KMS-11 (cell line): ENCODE measurements at regions not wholly inside any gene's neighbourhood (a gene's known extent, or its start where the extent isn't known, plus 50 kb on each side); places are given as distances from the start of the nearest gene placed in this dataset.
"Not testable (repeated sequence)": the region's sequence is repeated elsewhere in the genome, so short reads cannot be mapped to it uniquely, and the experiment has no call there.

ENCODE experiments used
- H2AFZ ChIP-seq: fragments of 200-600 bp; sonication (generic); 2 replicates; pipeline ENCODE4 v1.6.1; 2016; ENCODE audit warnings: antibody characterized with exemption, mixed run types, low read depth
- H3K27ac ChIP-seq: fragments of 200-600 bp; sonication (generic); 2 replicates; pipeline ENCODE4 v1.6.1; 2016; ENCODE audit warnings: mild to moderate bottlenecking, mixed run types
- H3K27me3 ChIP-seq: fragments of 200-600 bp; sonication (generic); 2 replicates; pipeline ENCODE4 v1.6.1; 2017; ENCODE audit warnings: mild to moderate bottlenecking, low read depth, mixed run types, moderate library complexity; ENCODE audit not compliant: insufficient read depth
- H3K36me3 ChIP-seq: fragments of 200-600 bp; sonication (generic); 2 replicates; pipeline ENCODE4 v1.6.1; 2017; ENCODE audit warnings: mild to moderate bottlenecking, mixed run types; ENCODE audit not compliant: insufficient read depth
- H3K4me1 ChIP-seq: fragments of 200-600 bp; sonication (generic); 2 replicates; pipeline ENCODE4 v1.6.1; 2016; ENCODE audit warnings: mild to moderate bottlenecking, low read depth, mixed run types; ENCODE audit not compliant: poor library complexity, severe bottlenecking
- H3K4me2 ChIP-seq: fragments of 200-600 bp; sonication (generic); 2 replicates; pipeline ENCODE4 v1.7.0; 2016; ENCODE audit warnings: mild to moderate bottlenecking, mixed run types
- H3K4me3 ChIP-seq: fragments of 200-600 bp; sonication (generic); IDR thresholded peaks from 2 replicates; pipeline ENCODE4 v1.6.1; 2017; ENCODE audit warnings: low read depth, low read length, mixed read lengths; ENCODE audit not compliant: insufficient read depth
- H3K79me2 ChIP-seq: fragments of 200-600 bp; sonication (generic); 2 replicates; pipeline ENCODE4 v1.6.1; 2016; ENCODE audit warnings: low read depth, mixed run types; ENCODE audit not compliant: insufficient read depth
- H3K9ac ChIP-seq: fragments of 200-600 bp; sonication (generic); 2 replicates; pipeline ENCODE4 v1.6.1; 2016; ENCODE audit warnings: mild to moderate bottlenecking, mixed run types
- H4K20me1 ChIP-seq: fragments of 200-600 bp; sonication (generic); 2 replicates; pipeline ENCODE4 v1.6.1; 2016; ENCODE audit warnings: mild to moderate bottlenecking, mixed run types; ENCODE audit not compliant: insufficient read depth
- TF ChIP-seq, protein P1 (sequence below): fragments of 200-600 bp; sonication (generic); conservative IDR thresholded peaks from 2 replicates; pipeline ENCODE4 v1.6.1; 2017; ENCODE audit warnings: low read depth, mild to moderate bottlenecking, antibody characterized with exemption, low read length, moderate library complexity, mixed read lengths

DNA sequence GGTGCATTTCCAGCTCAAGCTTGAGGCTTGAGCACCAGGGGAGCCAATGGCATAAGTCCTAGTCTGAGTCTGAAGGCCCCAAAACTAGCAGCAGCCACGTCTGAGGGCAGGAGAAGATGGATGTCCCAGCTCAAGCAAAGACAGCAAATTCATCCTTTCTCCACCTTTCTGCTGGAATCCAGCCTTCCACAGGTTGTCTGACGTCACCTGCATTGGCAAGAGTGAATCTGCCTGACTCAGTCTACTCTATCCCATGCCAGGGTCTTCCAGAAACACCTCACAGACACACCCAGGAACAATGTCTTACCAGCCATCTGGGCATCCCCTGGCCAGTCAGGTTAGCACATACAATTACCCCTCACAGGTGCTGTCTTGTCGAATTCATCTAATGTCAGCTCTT is 76.2 kb upstream of the SOX11 start:
- no peaks in the 10 kb centered on the region for H3K27me3 ChIP-seq
- H3K4me2 ChIP-seq: no peak overlapping the region
- no peaks in the 10 kb centered on the region for H3K4me1 ChIP-seq
- H3K4me3 ChIP-seq: no peak overlapping the region
- H3K27ac ChIP-seq: no peak overlapping the region
- no peaks in the 10 kb centered on the region for H4K20me1 ChIP-seq
- H3K36me3 ChIP-seq: no peaks in the 10 kb centered on the region
- no peaks in the 10 kb centered on the region for H3K79me2 ChIP-seq
- H3K9ac ChIP-seq: no peak overlapping the region
- H2AFZ ChIP-seq: no peak overlapping the region
- TF ChIP-seq, protein P1, sequence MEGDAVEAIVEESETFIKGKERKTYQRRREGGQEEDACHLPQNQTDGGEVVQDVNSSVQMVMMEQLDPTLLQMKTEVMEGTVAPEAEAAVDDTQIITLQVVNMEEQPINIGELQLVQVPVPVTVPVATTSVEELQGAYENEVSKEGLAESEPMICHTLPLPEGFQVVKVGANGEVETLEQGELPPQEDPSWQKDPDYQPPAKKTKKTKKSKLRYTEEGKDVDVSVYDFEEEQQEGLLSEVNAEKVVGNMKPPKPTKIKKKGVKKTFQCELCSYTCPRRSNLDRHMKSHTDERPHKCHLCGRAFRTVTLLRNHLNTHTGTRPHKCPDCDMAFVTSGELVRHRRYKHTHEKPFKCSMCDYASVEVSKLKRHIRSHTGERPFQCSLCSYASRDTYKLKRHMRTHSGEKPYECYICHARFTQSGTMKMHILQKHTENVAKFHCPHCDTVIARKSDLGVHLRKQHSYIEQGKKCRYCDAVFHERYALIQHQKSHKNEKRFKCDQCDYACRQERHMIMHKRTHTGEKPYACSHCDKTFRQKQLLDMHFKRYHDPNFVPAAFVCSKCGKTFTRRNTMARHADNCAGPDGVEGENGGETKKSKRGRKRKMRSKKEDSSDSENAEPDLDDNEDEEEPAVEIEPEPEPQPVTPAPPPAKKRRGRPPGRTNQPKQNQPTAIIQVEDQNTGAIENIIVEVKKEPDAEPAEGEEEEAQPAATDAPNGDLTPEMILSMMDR: no peak

DNA sequence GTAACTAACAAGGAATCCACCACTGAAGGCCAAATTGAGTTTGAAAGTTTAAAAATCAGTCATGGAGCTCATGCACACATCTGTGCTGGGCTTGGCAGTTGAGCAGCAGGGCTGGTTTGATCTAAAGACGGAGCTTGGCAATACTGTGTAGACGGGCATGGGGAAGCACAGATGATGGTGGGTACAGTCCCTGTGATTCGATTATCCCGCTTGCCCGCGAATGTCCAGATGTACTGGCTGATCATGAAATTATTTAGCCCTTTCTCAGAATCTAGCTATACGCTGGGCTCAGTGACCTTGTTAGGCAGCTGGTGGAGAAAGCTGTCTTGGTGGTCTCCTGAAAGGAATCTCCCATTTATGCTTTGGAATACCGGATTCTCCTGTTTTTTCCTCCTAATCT is 74.8 kb upstream of the SOX11 start:
- Histone ChIP-seq H3K4me3 (no peak overlapping the region), H3K4me2 (no peak overlapping the region), H3K36me3 (no peaks in the 10 kb centered on the region), H4K20me1 (no peaks in the 10 kb centered on the region), H3K79me2 (no peaks in the 10 kb centered on the region), H3K27me3 (no peaks in the 10 kb centered on the region), H2AFZ (no peak overlapping the region), H3K27ac (no peak overlapping the region), H3K9ac (no peak overlapping the region), H3K4me1 (no peaks in the 10 kb centered on the region)
- TF ChIP-seq, protein P1: no peak

DNA sequence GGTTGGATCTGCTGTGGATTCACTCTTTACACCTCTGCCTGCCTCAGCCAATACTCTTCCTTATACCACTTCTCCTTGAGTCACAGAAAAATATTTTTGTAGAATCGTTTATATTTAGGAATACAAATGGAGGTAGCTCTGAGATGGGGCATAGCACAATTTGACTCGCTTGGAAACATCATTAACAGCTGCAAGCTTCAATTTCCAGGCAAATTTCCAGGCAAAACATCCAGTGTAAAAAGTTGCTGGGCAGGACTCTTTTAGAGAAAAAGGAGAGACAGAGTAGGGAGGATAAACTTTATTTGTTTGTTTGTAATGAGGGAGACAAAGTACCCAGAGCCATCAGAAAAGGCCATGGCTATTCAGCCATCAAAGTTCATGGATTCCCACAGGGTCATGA is 74.4 kb upstream of the SOX11 start:
- H3K9ac ChIP-seq: no peak overlapping the region
- H2AFZ ChIP-seq: no peak overlapping the region
- H3K79me2 ChIP-seq: no peaks in the 10 kb centered on the region
- H3K4me3 ChIP-seq: no peak overlapping the region
- no peaks in the 10 kb centered on the region for H4K20me1 ChIP-seq
- H3K27ac ChIP-seq: no peak overlapping the region
- TF ChIP-seq, protein P1: no peak
- H3K4me2 ChIP-seq: no peak overlapping the region
- no peaks in the 10 kb centered on the region for H3K27me3 ChIP-seq
- H3K36me3 ChIP-seq: no peaks in the 10 kb centered on the region
- no peaks in the 10 kb centered on the region for H3K4me1 ChIP-seq

DNA sequence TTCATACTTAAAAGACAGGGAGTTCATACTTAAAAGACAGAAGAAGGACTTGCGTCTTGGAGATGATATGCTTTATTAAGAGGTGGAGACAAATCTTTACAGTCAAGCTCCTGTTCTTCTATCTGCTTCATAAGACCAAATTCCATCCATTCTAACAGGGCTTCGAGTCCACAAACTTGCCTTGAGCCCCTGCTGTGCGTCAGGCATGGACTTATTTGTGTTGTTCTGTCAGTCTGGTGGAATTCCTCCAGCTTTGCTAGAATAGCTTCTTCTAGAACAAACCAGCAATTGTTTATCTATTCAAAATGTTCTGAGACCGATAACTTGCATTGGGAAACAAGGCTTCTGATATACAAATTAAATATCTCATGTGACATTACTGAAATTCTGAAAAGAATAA is 73.9 kb upstream of the SOX11 start:
- Histone ChIP-seq H2AFZ (no peak overlapping the region), H3K4me1 (no peaks in the 10 kb centered on the region), H3K9ac (no peak overlapping the region), H3K4me3 (no peak overlapping the region), H4K20me1 (no peaks in the 10 kb centered on the region), H3K27me3 (no peaks in the 10 kb centered on the region), H3K36me3 (no peaks in the 10 kb centered on the region), H3K27ac (no peak overlapping the region), H3K4me2 (no peak overlapping the region), H3K79me2 (no peaks in the 10 kb centered on the region)
- TF ChIP-seq, protein P1: no peak

DNA sequence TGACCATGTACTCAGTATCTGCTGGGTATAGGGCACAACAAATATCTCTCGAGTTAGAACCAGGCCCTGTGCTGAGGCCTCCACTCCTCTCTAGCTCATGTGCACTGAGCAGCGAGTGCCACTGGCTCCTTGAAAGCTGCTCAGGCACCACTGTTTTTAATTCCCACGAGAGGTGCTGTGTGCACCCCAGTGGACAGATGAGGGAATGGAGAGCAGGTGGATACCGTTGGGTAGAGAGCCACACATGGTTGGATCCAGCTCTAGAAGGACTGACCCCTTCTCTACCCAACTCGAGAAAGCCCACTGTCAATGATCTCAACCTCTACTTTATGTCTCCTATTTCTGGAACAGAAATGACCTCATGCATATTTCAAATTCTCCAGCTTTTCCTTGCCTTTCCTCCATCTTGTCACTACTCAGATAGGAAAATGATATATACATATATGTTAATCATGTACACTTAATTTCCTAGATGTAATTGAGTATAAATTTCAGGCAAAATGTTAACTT is 66.6 kb upstream of the SOX11 start:
- H4K20me1 ChIP-seq, H3K36me3 ChIP-seq, H3K4me2 ChIP-seq, H3K4me3 ChIP-seq, H3K79me2 ChIP-seq, H3K4me1 ChIP-seq, H3K27me3 ChIP-seq, H2AFZ ChIP-seq, H3K27ac ChIP-seq, H3K9ac ChIP-seq: not testable (repeated sequence)

DNA sequence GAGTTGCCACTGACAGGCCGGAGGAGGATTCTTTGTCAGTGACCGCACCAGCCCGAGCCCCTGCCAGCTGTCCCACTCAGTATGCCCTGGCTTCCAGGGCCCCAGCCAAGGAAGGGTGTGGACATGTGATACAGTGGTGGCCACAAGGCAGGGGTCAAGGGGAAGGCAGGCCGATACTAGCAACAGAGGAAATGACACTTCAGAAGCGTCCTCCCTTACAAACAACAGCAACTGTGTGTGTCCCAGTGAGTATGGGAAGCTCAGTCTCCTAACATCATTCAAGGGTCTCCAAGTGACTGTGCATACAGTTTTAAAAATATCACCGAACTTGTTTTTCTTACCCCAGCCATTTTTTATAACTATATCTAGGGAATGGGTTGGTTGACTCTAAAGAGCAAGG is 63.7 kb upstream of the SOX11 start:
- H3K27me3 ChIP-seq, H3K9ac ChIP-seq, H4K20me1 ChIP-seq, H2AFZ ChIP-seq, H3K79me2 ChIP-seq, H3K27ac ChIP-seq, H3K4me3 ChIP-seq, H3K4me2 ChIP-seq, H3K4me1 ChIP-seq, H3K36me3 ChIP-seq: not testable (repeated sequence)

DNA sequence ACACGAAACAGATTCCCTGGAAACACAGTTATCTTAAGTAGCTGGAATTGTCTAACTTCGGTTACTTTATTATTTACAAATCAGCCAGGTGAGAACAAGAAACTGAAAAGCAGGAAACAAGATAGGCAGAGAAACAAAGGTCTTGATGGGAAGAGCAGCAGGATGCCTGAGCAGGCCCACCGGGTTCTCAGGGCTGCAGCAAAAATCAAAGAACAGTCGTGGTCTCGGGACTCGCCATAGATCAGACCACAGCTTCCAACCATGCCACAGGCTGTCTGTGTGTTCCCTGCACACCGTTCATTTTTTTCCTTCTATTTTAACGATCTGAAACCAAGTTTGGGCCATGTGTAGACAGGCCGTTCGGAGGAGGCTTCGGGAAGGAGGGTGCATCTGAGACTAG is 62.7 kb upstream of the SOX11 start:
- not testable (repeated sequence) for H4K20me1 ChIP-seq, H3K4me2 ChIP-seq, H2AFZ ChIP-seq, H3K27me3 ChIP-seq, H3K9ac ChIP-seq, H3K4me3 ChIP-seq, H3K36me3 ChIP-seq, H3K79me2 ChIP-seq, H3K27ac ChIP-seq, H3K4me1 ChIP-seq
